ENCODE measurements at regions not wholly inside any gene's neighbourhood (a gene's known extent, or its start where the extent isn't known, plus 50 kb on each side); places are given as distances from the start of the nearest gene placed in this dataset.

DNA sequence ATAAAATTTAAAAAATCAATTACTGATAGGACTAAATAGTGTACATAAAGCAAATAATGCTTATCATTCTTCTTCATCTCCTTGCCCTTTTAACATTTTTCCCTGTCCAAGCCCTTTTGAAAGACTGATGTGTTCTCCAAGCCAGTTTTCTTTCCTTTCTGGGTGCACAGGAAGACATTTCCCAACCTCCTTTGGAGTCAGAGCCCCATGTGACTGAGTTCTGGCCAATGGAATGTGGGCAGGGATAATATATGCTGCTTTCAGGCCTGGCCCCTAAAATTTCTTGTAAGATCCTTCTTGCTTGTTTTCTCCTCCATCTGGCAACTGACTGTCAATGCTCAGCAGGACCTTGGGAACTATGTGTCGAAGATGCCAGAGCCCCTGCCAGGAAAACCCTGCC is 197.5 kb downstream of the EMX2 start:
- no peaks in the 10 kb centered on the region for H3K4me1 ChIP-seq (ENCODE audit: control insufficient read depth, extremely low read depth, insufficient read depth, low read length)
- H4K20me1 ChIP-seq (ENCODE audit: control insufficient read depth, extremely low read depth, insufficient read depth, low read length): no peaks in the 10 kb centered on the region
- H3K27ac ChIP-seq (ENCODE audit: insufficient read depth, low read length): no peak overlapping the region
- H3K4me3 ChIP-seq (replicated peaks in 1 of 4; ENCODE audit: control extremely low read depth in 1 of 4, insufficient read depth in 1 of 4, low read depth in 3 of 4, low read length in 4 of 4): no peak overlapping the region
- no peak for DNase-seq (ENCODE audit: low read depth in 2 of 2)
- TF ChIP-seq EZH2 (IDR thresholded peaks at IDR 0.05; ENCODE audit: low read length, missing control alignments): no peak
- TF ChIP-seq, protein P1, sequence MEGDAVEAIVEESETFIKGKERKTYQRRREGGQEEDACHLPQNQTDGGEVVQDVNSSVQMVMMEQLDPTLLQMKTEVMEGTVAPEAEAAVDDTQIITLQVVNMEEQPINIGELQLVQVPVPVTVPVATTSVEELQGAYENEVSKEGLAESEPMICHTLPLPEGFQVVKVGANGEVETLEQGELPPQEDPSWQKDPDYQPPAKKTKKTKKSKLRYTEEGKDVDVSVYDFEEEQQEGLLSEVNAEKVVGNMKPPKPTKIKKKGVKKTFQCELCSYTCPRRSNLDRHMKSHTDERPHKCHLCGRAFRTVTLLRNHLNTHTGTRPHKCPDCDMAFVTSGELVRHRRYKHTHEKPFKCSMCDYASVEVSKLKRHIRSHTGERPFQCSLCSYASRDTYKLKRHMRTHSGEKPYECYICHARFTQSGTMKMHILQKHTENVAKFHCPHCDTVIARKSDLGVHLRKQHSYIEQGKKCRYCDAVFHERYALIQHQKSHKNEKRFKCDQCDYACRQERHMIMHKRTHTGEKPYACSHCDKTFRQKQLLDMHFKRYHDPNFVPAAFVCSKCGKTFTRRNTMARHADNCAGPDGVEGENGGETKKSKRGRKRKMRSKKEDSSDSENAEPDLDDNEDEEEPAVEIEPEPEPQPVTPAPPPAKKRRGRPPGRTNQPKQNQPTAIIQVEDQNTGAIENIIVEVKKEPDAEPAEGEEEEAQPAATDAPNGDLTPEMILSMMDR (conservative IDR thresholded peaks at IDR 0.05 in 1 of 2, IDR thresholded peaks at IDR 0.05 in 1 of 2; ENCODE audit: low read depth in 1 of 2, low read length in 2 of 2): no peak
- no peaks in the 10 kb centered on the region for H3K9me3 ChIP-seq (ENCODE audit: control insufficient read depth, insufficient read depth, low read depth, low read length)
- no peak overlapping the region for H3K9ac ChIP-seq (ENCODE audit: insufficient read depth, low read length)
- no peaks in the 10 kb centered on the region for H3K79me2 ChIP-seq (ENCODE audit: control insufficient read depth, insufficient read depth, low read length)
- H3K27me3 ChIP-seq (ENCODE audit: control insufficient read depth, insufficient read depth, low read length): no peaks in the 10 kb centered on the region
- H3K36me3 ChIP-seq (ENCODE audit: control insufficient read depth, insufficient read depth, low read length): no peaks in the 10 kb centered on the region
- H2AFZ ChIP-seq (ENCODE audit: low read length): no peak overlapping the region
- H3K4me2 ChIP-seq (ENCODE audit: extremely low read depth, insufficient read depth, low read length): no peak overlapping the region

GRCh38 chr10:117740691-117741222 is 198.2 kb downstream of the EMX2 start:
- Histone ChIP-seq H2AFZ (ENCODE audit: low read length) (no peak overlapping the region), H3K27ac (ENCODE audit: insufficient read depth, low read length) (no peak overlapping the region), H3K79me2 (ENCODE audit: control insufficient read depth, insufficient read depth, low read length) (no peaks in the 10 kb centered on the region), H3K4me3 (replicated peaks in 1 of 4; ENCODE audit: control extremely low read depth in 1 of 4, insufficient read depth in 1 of 4, low read depth in 3 of 4, low read length in 4 of 4) (no peak overlapping the region), H3K4me2 (ENCODE audit: extremely low read depth, insufficient read depth, low read length) (no peak overlapping the region), H4K20me1 (ENCODE audit: control insufficient read depth, extremely low read depth, insufficient read depth, low read length) (no peaks in the 10 kb centered on the region), H3K9ac (ENCODE audit: insufficient read depth, low read length) (no peak overlapping the region), H3K36me3 (ENCODE audit: control insufficient read depth, insufficient read depth, low read length) (no peaks in the 10 kb centered on the region), H3K4me1 (ENCODE audit: control insufficient read depth, extremely low read depth, insufficient read depth, low read length) (no peaks in the 10 kb centered on the region), H3K27me3 (ENCODE audit: control insufficient read depth, insufficient read depth, low read length) (no peaks in the 10 kb centered on the region), H3K9me3 (ENCODE audit: control insufficient read depth, insufficient read depth, low read depth, low read length) (no peaks in the 10 kb centered on the region)
- DNase-seq (ENCODE audit: low read depth in 2 of 2): no peak
- TF ChIP-seq, protein P1 (conservative IDR thresholded peaks at IDR 0.05 in 1 of 2, IDR thresholded peaks at IDR 0.05 in 1 of 2; ENCODE audit: low read depth in 1 of 2, low read length in 2 of 2): no peak
- TF ChIP-seq EZH2 (IDR thresholded peaks at IDR 0.05; ENCODE audit: low read length, missing control alignments): no peak

GRCh38 chr10:117741524-117741923 is 199.0 kb downstream of the EMX2 start:
- H3K4me3 ChIP-seq (replicated peaks in 1 of 4; ENCODE audit: control extremely low read depth in 1 of 4, insufficient read depth in 1 of 4, low read depth in 3 of 4, low read length in 4 of 4): no peak overlapping the region
- no peaks in the 10 kb centered on the region for H3K27me3 ChIP-seq (ENCODE audit: control insufficient read depth, insufficient read depth, low read length)
- H3K9me3 ChIP-seq (ENCODE audit: control insufficient read depth, insufficient read depth, low read depth, low read length): no peaks in the 10 kb centered on the region
- no peak overlapping the region for H3K4me2 ChIP-seq (ENCODE audit: extremely low read depth, insufficient read depth, low read length)
- no peaks in the 10 kb centered on the region for H3K4me1 ChIP-seq (ENCODE audit: control insufficient read depth, extremely low read depth, insufficient read depth, low read length)
- H4K20me1 ChIP-seq (ENCODE audit: control insufficient read depth, extremely low read depth, insufficient read depth, low read length): no peaks in the 10 kb centered on the region
- DNase-seq (ENCODE audit: low read depth in 2 of 2): no peak
- H2AFZ ChIP-seq (ENCODE audit: low read length): no peak overlapping the region
- H3K79me2 ChIP-seq (ENCODE audit: control insufficient read depth, insufficient read depth, low read length): no peaks in the 10 kb centered on the region
- H3K9ac ChIP-seq (ENCODE audit: insufficient read depth, low read length): no peak overlapping the region
- no peaks in the 10 kb centered on the region for H3K36me3 ChIP-seq (ENCODE audit: control insufficient read depth, insufficient read depth, low read length)
- no peak for TF ChIP-seq EZH2 (IDR thresholded peaks at IDR 0.05; ENCODE audit: low read length, missing control alignments)
- TF ChIP-seq, protein P1 (conservative IDR thresholded peaks at IDR 0.05 in 1 of 2, IDR thresholded peaks at IDR 0.05 in 1 of 2; ENCODE audit: low read depth in 1 of 2, low read length in 2 of 2): no peak
- no peak overlapping the region for H3K27ac ChIP-seq (ENCODE audit: insufficient read depth, low read length)
